Hepatocyte (in vitro differentiated cells): ENCODE measurements at regions not wholly inside any gene's neighbourhood (a gene's known extent, or its start where the extent isn't known, plus 50 kb on each side); places are given as distances from the start of the nearest gene placed in this dataset.

Experiments used
- DNase-seq: peaks from one replicate; pipeline ENCODE4 v3.0.0-alpha.2; 2016; ENCODE audit warnings: low spot score
- H2AFZ ChIP-seq: fragments of 200-600 bp; sonication (generic); 2 replicates; pipeline ENCODE4 v1.6.0; 2016; ENCODE audit warnings: antibody characterized with exemption, mild to moderate bottlenecking
- H3K27ac ChIP-seq: fragments of 200-600 bp; sonication (generic); 2 replicates; pipeline ENCODE4 v1.5.1; 2016; ENCODE audit warnings: mild to moderate bottlenecking
- H3K27me3 ChIP-seq: fragments of 200-600 bp; sonication (generic); 2 replicates; pipeline ENCODE4 v1.6.1; 2016
- H3K36me3 ChIP-seq: fragments of 200-600 bp; sonication (generic); replicated peaks from 2 replicates; pipeline ENCODE4 v1.5.1; 2016; ENCODE audit warnings: low read depth; ENCODE audit not compliant: insufficient read depth
- H3K4me1 ChIP-seq: fragments of 200-600 bp; sonication (generic); 2 replicates; pipeline ENCODE4 v1.5.1; 2016; ENCODE audit warnings: mild to moderate bottlenecking, moderate library complexity; ENCODE audit not compliant: insufficient read depth
- H3K4me2 ChIP-seq: fragments of 200-600 bp; sonication (generic); 2 replicates; pipeline ENCODE4 v1.6.0; 2016
- H3K4me3 ChIP-seq: fragments of 200-600 bp; sonication (generic); 2 replicates; pipeline ENCODE4 v1.5.1; 2016; ENCODE audit warnings: mild to moderate bottlenecking
- H3K79me2 ChIP-seq: fragments of 200-600 bp; sonication (generic); 2 replicates; pipeline ENCODE4 v1.6.0; 2017; ENCODE audit warnings: mild to moderate bottlenecking
- H3K9me2 ChIP-seq: fragments of 200-600 bp; sonication (generic); replicated peaks from 2 replicates; pipeline ENCODE4 v1.6.0; 2017; ENCODE audit warnings: mild to moderate bottlenecking; ENCODE audit not compliant: insufficient read depth
- H3K9me3 ChIP-seq: fragments of 200-600 bp; sonication (generic); 2 replicates; pipeline ENCODE4 v1.5.1; 2016; ENCODE audit warnings: low read depth, mild to moderate bottlenecking
- H4K20me1 ChIP-seq: fragments of 200-600 bp; sonication (generic); 2 replicates; pipeline ENCODE4 v1.6.0; 2016; ENCODE audit warnings: mild to moderate bottlenecking; ENCODE audit not compliant: insufficient read depth, poor library complexity, severe bottlenecking
- EZH2 ChIP-seq: fragments of 200-600 bp; sonication (generic); IDR thresholded peaks from 2 replicates; pipeline ENCODE4 v1.6.1; 2016; ENCODE audit warnings: antibody characterized with exemption, mild to moderate bottlenecking, borderline replicate concordance
- EZH2phosphoT487 ChIP-seq: fragments of 200-600 bp; sonication (generic); IDR thresholded peaks from one replicate; pipeline ENCODE4 v1.6.1; 2018; ENCODE audit warnings: antibody characterized with exemption, mild to moderate bottlenecking, low read depth, moderate library complexity; ENCODE audit not compliant: unreplicated experiment, severe bottlenecking
- WGBS: methylation state at CpG from one replicate; pipeline ENCODE4 v1.1.6; 2016; ENCODE audit warnings: low lambda C conversion rate; ENCODE audit errors: missing lambda C conversion rate; 5-methylcytosine and 5-hydroxymethylcytosine counted together
- TF ChIP-seq, protein P1 (sequence below): fragments of 200-600 bp; sonication (generic); IDR thresholded peaks from 2 replicates; pipeline ENCODE4 v1.5.1; 2016; ENCODE audit warnings: antibody characterized with exemption, mild to moderate bottlenecking; ENCODE audit not compliant: poor library complexity

DNA sequence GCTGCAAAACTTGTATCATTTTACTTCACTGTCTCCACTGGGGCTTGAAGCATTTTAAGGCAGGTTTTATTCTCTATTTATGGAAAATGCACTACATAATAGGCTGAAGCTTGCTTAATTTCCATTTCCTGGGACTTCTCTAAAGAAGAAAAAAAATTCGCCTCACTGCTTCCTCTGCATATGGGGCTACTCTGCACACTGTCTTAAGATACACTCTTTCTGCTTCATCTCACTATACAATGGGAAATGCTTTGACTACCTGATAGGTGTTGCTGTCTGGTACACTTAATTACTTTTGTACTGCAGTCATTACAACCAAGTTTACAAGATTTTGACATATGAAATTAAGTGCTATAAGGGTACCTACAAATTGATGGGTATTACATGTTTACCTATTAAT is 466.0 kb downstream of the KCNJ18 start:
- Histone ChIP-seq H3K9me2 (no peaks in the 10 kb centered on the region), H4K20me1 (no peaks in the 10 kb centered on the region), H3K4me3 (no peak overlapping the region), H2AFZ (no peak overlapping the region), H3K79me2 (no peaks in the 10 kb centered on the region), H3K4me2 (no peak overlapping the region), H3K4me1 (no peaks in the 10 kb centered on the region), H3K27ac (no peak overlapping the region), H3K36me3 (no peaks in the 10 kb centered on the region), H3K27me3 (no peaks in the 10 kb centered on the region), H3K9me3 (no peaks in the 10 kb centered on the region)
- DNase-seq = no peak
- TF ChIP-seq EZH2 (no peak), EZH2phosphoT487 (no peak)
- TF ChIP-seq, protein P1, sequence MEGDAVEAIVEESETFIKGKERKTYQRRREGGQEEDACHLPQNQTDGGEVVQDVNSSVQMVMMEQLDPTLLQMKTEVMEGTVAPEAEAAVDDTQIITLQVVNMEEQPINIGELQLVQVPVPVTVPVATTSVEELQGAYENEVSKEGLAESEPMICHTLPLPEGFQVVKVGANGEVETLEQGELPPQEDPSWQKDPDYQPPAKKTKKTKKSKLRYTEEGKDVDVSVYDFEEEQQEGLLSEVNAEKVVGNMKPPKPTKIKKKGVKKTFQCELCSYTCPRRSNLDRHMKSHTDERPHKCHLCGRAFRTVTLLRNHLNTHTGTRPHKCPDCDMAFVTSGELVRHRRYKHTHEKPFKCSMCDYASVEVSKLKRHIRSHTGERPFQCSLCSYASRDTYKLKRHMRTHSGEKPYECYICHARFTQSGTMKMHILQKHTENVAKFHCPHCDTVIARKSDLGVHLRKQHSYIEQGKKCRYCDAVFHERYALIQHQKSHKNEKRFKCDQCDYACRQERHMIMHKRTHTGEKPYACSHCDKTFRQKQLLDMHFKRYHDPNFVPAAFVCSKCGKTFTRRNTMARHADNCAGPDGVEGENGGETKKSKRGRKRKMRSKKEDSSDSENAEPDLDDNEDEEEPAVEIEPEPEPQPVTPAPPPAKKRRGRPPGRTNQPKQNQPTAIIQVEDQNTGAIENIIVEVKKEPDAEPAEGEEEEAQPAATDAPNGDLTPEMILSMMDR = no peak
- 39% methylated on average over 1 of the region's 1 CpG for WGBS

DNA sequence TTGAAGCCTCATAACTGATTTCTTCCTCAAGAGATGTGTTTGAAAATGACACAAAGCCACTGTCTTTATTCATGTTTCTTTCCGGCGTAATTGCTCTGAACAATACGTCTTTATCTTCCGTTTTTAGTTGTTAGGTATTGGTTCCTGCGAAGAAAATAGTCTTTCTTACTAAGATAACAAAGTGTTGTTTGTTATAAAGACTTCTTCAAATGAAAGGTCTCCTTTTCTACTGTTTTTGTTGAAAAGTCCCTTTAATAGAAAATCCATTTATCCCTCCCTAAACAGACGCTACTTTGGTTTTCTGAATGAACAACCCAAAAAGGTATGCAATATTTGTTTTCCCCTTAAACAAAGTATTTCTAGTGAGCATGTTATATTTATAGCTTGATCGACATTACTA is 469.1 kb downstream of the KCNJ18 start:
- DNase-seq = no peak
- no peaks in the 10 kb centered on the region for H3K79me2 ChIP-seq
- 70% methylated on average over 7 of the region's 7 CpGs for WGBS
- no peak overlapping the region for H3K4me3 ChIP-seq
- H3K9me3 ChIP-seq = no peaks in the 10 kb centered on the region
- no peaks in the 10 kb centered on the region for H3K36me3 ChIP-seq
- H3K4me1 ChIP-seq = no peaks in the 10 kb centered on the region
- no peaks in the 10 kb centered on the region for H3K27me3 ChIP-seq
- TF ChIP-seq EZH2 = no peak
- TF ChIP-seq, protein P1 = no peak
- no peak for TF ChIP-seq EZH2phosphoT487
- no peaks in the 10 kb centered on the region for H3K9me2 ChIP-seq
- H3K4me2 ChIP-seq = no peak overlapping the region
- H3K27ac ChIP-seq = no peak overlapping the region
- H2AFZ ChIP-seq = no peak overlapping the region
- no peaks in the 10 kb centered on the region for H4K20me1 ChIP-seq

DNA sequence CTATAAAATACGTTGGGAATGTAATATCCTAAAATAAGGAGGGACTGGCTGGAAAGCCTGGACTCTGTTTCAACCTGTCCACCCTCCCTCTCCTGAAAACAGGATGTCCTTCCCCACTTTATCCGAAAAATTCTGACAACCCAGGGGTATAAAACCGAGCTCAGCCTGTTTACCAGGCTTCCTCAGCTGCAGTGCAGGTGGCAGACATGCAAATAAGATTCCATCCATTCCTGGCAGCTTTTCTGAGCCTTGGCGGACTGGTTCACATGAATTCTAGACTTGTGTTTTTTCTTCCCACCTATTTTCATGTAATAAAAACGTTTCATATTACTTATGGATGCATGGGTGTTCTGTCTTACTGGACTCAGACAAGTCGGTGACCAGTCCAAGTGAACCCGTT is 479.3 kb downstream of the KCNJ18 start:
- no peaks in the 10 kb centered on the region for H3K79me2 ChIP-seq

More for the DNA sequence above, 479.3 kb downstream of the KCNJ18 start:
- Histone ChIP-seq H3K27ac (no peak overlapping the region), H2AFZ (no peak overlapping the region), H3K36me3 (no peaks in the 10 kb centered on the region), H3K9me3 (no peaks in the 10 kb centered on the region), H3K4me2 (no peak overlapping the region), H4K20me1 (no peaks in the 10 kb centered on the region), H3K9me2 (no peaks in the 10 kb centered on the region), H3K4me1 (no peaks in the 10 kb centered on the region), H3K27me3 (no peaks in the 10 kb centered on the region), H3K4me3 (no peak overlapping the region)
- no peak for DNase-seq
- TF ChIP-seq EZH2 (no peak), EZH2phosphoT487 (no peak)
- TF ChIP-seq, protein P1 = no peak
- 35% methylated on average over 7 of the region's 7 CpGs for WGBS
